HG02798 (cell line): ENCODE measurements at regions not wholly inside any gene's neighbourhood (a gene's known extent, or its start where the extent isn't known, plus 50 kb on each side); places are given as distances from the start of the nearest gene placed in this dataset.
"Not testable (repeated sequence)": the region's sequence is repeated elsewhere in the genome, so short reads cannot be mapped to it uniquely, and the experiment has no call there.

Experiments used
- ATAC-seq: cut with Tn5 transposase; IDR thresholded peaks from one replicate; pipeline ENCODE4 v1.9.1; 2021; ENCODE audit warnings: mild to moderate bottlenecking; ENCODE audit not compliant: unreplicated experiment, poor library complexity

GRCh38 chr3:35266065-35266464, 373.3 kb upstream of the ARPP21 start:
- ATAC-seq, result not testable (repeated sequence)

GRCh38 chr3:35275768-35276167, 363.6 kb upstream of the ARPP21 start:
- no peak for ATAC-seq

- ATAC-seq, result no peak
These were observed 362.8 kb upstream of the ARPP21 start for GRCh38 chr3:35276568-35276967.

GRCh38 chr3:35291471-35292236, 347.7 kb upstream of the ARPP21 start:
- no peak for ATAC-seq

- ATAC-seq, result no peak
These were observed 346.8 kb upstream of the ARPP21 start for GRCh38 chr3:35292568-35292967.

- ATAC-seq, result no peak
These were observed 343.4 kb upstream of the ARPP21 start for GRCh38 chr3:35295906-35296305.

- ATAC-seq, result peak; percentile 64
These were observed 342.8 kb upstream of the ARPP21 start for GRCh38 chr3:35296533-35296932.

- not testable (repeated sequence) for ATAC-seq
These were observed 342.4 kb upstream of the ARPP21 start for GRCh38 chr3:35296944-35297343.

GRCh38 chr3:35305406-35305805, 333.9 kb upstream of the ARPP21 start:
- no peak for ATAC-seq

- no peak for ATAC-seq
These were observed 332.0 kb upstream of the ARPP21 start for GRCh38 chr3:35307296-35307695.

GRCh38 chr3:35316841-35317240, 322.5 kb upstream of the ARPP21 start:
- ATAC-seq, result not testable (repeated sequence)

- ATAC-seq, result no peak
These were observed 318.5 kb upstream of the ARPP21 start for GRCh38 chr3:35320646-35321407.

GRCh38 chr3:35322070-35322469, 317.3 kb upstream of the ARPP21 start:
- no peak for ATAC-seq

GRCh38 chr3:35335703-35336102, 303.6 kb upstream of the ARPP21 start:
- no peak for ATAC-seq

- no peak for ATAC-seq
These were observed 302.7 kb upstream of the ARPP21 start for GRCh38 chr3:35336601-35337000.

GRCh38 chr3:35338186-35338585, 301.1 kb upstream of the ARPP21 start:
- ATAC-seq, result no peak

GRCh38 chr3:35380196-35380595, 259.1 kb upstream of the ARPP21 start:
- no peak for ATAC-seq

- no peak for ATAC-seq
These were observed 256.1 kb upstream of the ARPP21 start for GRCh38 chr3:35383216-35383615.

- no peak for ATAC-seq
These were observed 255.4 kb upstream of the ARPP21 start for GRCh38 chr3:35383719-35384555.

- no peak for ATAC-seq
These were observed 254.1 kb upstream of the ARPP21 start for GRCh38 chr3:35385271-35385670.

GRCh38 chr3:35389907-35390306, 249.4 kb upstream of the ARPP21 start:
- no peak for ATAC-seq
